ENCODE measurements at regions not wholly inside any gene's neighbourhood (a gene's known extent, or its start where the extent isn't known, plus 50 kb on each side); places are given as distances from the start of the nearest gene placed in this dataset.

GRCh38 chr11:127103586-127104388 is 103.2 kb upstream of the KIRREL3 start:
- H3K9ac ChIP-seq (ENCODE audit: low read depth, low read length): no peak overlapping the region
- H3K9me3 ChIP-seq (ENCODE audit: control insufficient read depth, insufficient read depth, low read length): no peaks in the 10 kb centered on the region
- H3K36me3 ChIP-seq (ENCODE audit: insufficient read depth, low read length): no peaks in the 10 kb centered on the region
- peaks cover 7% of the 10 kb centered on the region; the same call in 1 of the 2 replicates for H3K4me1 ChIP-seq (ENCODE audit: insufficient read depth, low read length)

DNA sequence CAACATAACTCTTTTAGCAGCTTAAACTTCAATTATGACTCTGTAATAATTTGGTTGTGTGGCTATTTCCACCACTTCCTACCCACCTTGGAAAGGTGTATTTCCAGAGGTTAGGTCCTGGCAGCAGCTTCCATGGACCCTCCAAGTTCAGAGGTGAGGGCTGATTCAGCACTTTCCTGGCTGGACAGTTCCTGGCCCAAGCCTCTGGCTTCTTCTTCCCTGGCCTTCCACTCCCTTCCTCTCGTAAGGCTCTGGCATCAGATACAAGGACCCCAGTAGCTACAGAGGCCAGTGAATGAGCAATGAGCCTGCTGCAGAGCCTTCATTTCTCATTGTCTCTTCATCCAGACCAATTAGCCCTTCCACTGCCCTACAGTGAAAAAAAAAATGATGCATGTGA is 98.1 kb upstream of the KIRREL3 start:
- no peaks in the 10 kb centered on the region for H3K36me3 ChIP-seq (ENCODE audit: insufficient read depth, low read length)

DNA sequence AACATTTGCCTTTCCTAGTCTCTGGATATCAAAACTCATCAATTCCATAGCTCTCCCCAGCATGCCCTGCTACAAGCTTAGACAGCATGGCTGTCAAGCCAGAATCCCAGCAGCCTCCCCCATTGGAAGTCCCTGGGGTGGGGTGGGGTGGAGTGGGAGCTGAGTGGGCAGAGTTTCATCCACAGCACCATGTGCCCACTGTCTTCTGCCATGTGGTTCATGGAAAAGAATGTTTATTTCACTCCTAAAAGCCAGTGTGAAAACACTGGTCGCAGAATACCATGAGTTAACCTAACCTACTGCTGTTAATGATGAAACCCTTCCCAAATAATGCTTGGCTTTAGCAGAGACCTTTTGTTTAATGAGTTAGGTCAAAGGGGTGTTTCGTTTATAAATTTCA is 80.2 kb upstream of the KIRREL3 start:
- Histone ChIP-seq H3K9ac (ENCODE audit: low read depth, low read length) (no peak overlapping the region), H3K9me3 (ENCODE audit: control insufficient read depth, insufficient read depth, low read length) (no peaks in the 10 kb centered on the region), H3K36me3 (ENCODE audit: insufficient read depth, low read length) (no peaks in the 10 kb centered on the region), H3K4me1 (ENCODE audit: insufficient read depth, low read length) (no peaks in the 10 kb centered on the region)

More for the DNA sequence above, 98.1 kb upstream of the KIRREL3 start:
- H3K9ac ChIP-seq (ENCODE audit: low read depth, low read length): no peak overlapping the region
- no peaks in the 10 kb centered on the region for H3K4me1 ChIP-seq (ENCODE audit: insufficient read depth, low read length)
- H3K9me3 ChIP-seq (ENCODE audit: control insufficient read depth, insufficient read depth, low read length): no peaks in the 10 kb centered on the region

DNA sequence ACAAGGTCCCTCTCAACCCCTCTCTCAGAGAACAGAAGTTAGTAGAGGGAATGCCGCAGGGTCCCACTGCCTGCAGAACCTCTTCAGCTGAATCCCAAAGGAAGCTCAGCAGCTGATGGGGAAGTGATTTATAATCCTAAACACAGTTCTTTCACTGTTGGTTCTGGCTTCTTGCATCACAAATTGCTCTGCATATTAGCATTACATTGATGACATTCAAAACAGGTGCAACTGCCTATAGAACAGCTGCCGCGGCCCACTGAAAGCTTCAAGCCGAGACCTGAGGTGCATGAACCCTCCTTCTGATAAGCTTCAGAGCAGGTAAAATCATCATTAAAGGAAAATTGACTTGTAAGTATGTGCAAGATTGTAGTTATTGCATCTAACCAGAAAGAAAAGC is 75.2 kb upstream of the KIRREL3 start:
- Histone ChIP-seq H3K4me1 (ENCODE audit: insufficient read depth, low read length) (no peaks in the 10 kb centered on the region), H3K36me3 (ENCODE audit: insufficient read depth, low read length) (no peaks in the 10 kb centered on the region), H3K9ac (ENCODE audit: low read depth, low read length) (no peak overlapping the region), H3K9me3 (ENCODE audit: control insufficient read depth, insufficient read depth, low read length) (no peaks in the 10 kb centered on the region)

- H3K9me3 ChIP-seq (ENCODE audit: control insufficient read depth, insufficient read depth, low read length): no peaks in the 10 kb centered on the region
- H3K4me1 ChIP-seq (ENCODE audit: insufficient read depth, low read length): no peaks in the 10 kb centered on the region
- no peaks in the 10 kb centered on the region for H3K36me3 ChIP-seq (ENCODE audit: insufficient read depth, low read length)
- no peak overlapping the region for H3K9ac ChIP-seq (ENCODE audit: low read depth, low read length)
Observed at GRCh38 chr11:127074151-127074761, 73.7 kb upstream of the KIRREL3 start.

GRCh38 chr11:127073621-127074020 is 73.1 kb upstream of the KIRREL3 start:
- no peaks in the 10 kb centered on the region for H3K36me3 ChIP-seq (ENCODE audit: insufficient read depth, low read length)
- H3K9ac ChIP-seq (ENCODE audit: low read depth, low read length): no peak overlapping the region
- no peaks in the 10 kb centered on the region for H3K9me3 ChIP-seq (ENCODE audit: control insufficient read depth, insufficient read depth, low read length)
- H3K4me1 ChIP-seq (ENCODE audit: insufficient read depth, low read length): no peaks in the 10 kb centered on the region

- Histone ChIP-seq H3K9me3 (ENCODE audit: control insufficient read depth, insufficient read depth, low read length) (no peaks in the 10 kb centered on the region), H3K9ac (ENCODE audit: low read depth, low read length) (no peak overlapping the region), H3K36me3 (ENCODE audit: insufficient read depth, low read length) (no peaks in the 10 kb centered on the region), H3K4me1 (ENCODE audit: insufficient read depth, low read length) (no peaks in the 10 kb centered on the region)
Observed at GRCh38 chr11:127071606-127072005, 71.0 kb upstream of the KIRREL3 start.

- Histone ChIP-seq H3K36me3 (ENCODE audit: insufficient read depth, low read length) (no peaks in the 10 kb centered on the region), H3K4me1 (ENCODE audit: insufficient read depth, low read length) (no peaks in the 10 kb centered on the region), H3K9me3 (ENCODE audit: control insufficient read depth, insufficient read depth, low read length) (no peaks in the 10 kb centered on the region), H3K9ac (ENCODE audit: low read depth, low read length) (no peak overlapping the region)
Observed at GRCh38 chr11:127070808-127071207, 70.2 kb upstream of the KIRREL3 start.

GRCh38 chr11:127066401-127067090 is 66.0 kb upstream of the KIRREL3 start:
- H3K4me1 ChIP-seq (ENCODE audit: insufficient read depth, low read length): no peaks in the 10 kb centered on the region
- no peaks in the 10 kb centered on the region for H3K36me3 ChIP-seq (ENCODE audit: insufficient read depth, low read length)
- no peaks in the 10 kb centered on the region for H3K9me3 ChIP-seq (ENCODE audit: control insufficient read depth, insufficient read depth, low read length)
- H3K9ac ChIP-seq (ENCODE audit: low read depth, low read length): no peak overlapping the region

- Histone ChIP-seq H3K9me3 (ENCODE audit: control insufficient read depth, insufficient read depth, low read length) (no peaks in the 10 kb centered on the region), H3K36me3 (ENCODE audit: insufficient read depth, low read length) (no peaks in the 10 kb centered on the region), H3K9ac (ENCODE audit: low read depth, low read length) (no peak overlapping the region), H3K4me1 (ENCODE audit: insufficient read depth, low read length) (no peaks in the 10 kb centered on the region)
Observed at GRCh38 chr11:127063241-127063640, 62.7 kb upstream of the KIRREL3 start.

- Histone ChIP-seq H3K4me1 (ENCODE audit: insufficient read depth, low read length) (no peaks in the 10 kb centered on the region), H3K9ac (ENCODE audit: low read depth, low read length) (no peak overlapping the region), H3K9me3 (ENCODE audit: control insufficient read depth, insufficient read depth, low read length) (no peaks in the 10 kb centered on the region), H3K36me3 (ENCODE audit: insufficient read depth, low read length) (no peaks in the 10 kb centered on the region)
Observed at GRCh38 chr11:127061947-127062346, 61.4 kb upstream of the KIRREL3 start.

DNA sequence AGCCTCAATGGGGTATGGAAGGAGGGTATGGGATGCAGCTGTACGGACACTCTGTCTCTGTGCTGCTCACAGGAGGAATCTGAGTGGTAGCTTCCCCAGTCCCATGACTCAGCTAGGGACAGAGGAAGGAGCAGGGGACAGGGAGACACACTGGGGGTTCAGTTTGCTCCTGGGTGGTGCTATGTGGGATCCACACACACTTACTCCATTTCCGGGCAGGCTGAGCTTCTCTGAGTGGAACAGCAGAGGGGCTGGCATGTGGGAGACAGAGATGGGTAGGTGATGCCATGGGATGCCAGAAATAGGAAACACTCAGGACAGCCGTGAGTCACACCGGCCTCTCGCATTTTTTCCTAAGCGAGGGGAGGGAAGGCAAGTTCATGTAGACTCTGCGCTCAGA is 59.2 kb upstream of the KIRREL3 start:
- H3K36me3 ChIP-seq (ENCODE audit: insufficient read depth, low read length): no peaks in the 10 kb centered on the region
- H3K9ac ChIP-seq (ENCODE audit: low read depth, low read length): no peak overlapping the region
- H3K4me1 ChIP-seq (ENCODE audit: insufficient read depth, low read length): no peaks in the 10 kb centered on the region
- no peaks in the 10 kb centered on the region for H3K9me3 ChIP-seq (ENCODE audit: control insufficient read depth, insufficient read depth, low read length)

- H3K9me3 ChIP-seq (ENCODE audit: control insufficient read depth, insufficient read depth, low read length): no peaks in the 10 kb centered on the region
- no peaks in the 10 kb centered on the region for H3K36me3 ChIP-seq (ENCODE audit: insufficient read depth, low read length)
- no peaks in the 10 kb centered on the region for H3K4me1 ChIP-seq (ENCODE audit: insufficient read depth, low read length)
- H3K9ac ChIP-seq (ENCODE audit: low read depth, low read length): no peak overlapping the region
Observed at GRCh38 chr11:127059286-127059685, 58.7 kb upstream of the KIRREL3 start.

GRCh38 chr11:127058524-127058923 is 58.0 kb upstream of the KIRREL3 start:
- H3K4me1 ChIP-seq (ENCODE audit: insufficient read depth, low read length): no peaks in the 10 kb centered on the region
- no peaks in the 10 kb centered on the region for H3K9me3 ChIP-seq (ENCODE audit: control insufficient read depth, insufficient read depth, low read length)
- H3K36me3 ChIP-seq (ENCODE audit: insufficient read depth, low read length): no peaks in the 10 kb centered on the region
- no peak overlapping the region for H3K9ac ChIP-seq (ENCODE audit: low read depth, low read length)

- Histone ChIP-seq H3K9me3 (ENCODE audit: control insufficient read depth, insufficient read depth, low read length) (no peaks in the 10 kb centered on the region), H3K4me1 (ENCODE audit: insufficient read depth, low read length) (peaks cover 5% of the 10 kb centered on the region), H3K36me3 (ENCODE audit: insufficient read depth, low read length) (no peaks in the 10 kb centered on the region), H3K9ac (ENCODE audit: low read depth, low read length) (no peak overlapping the region)
Observed at GRCh38 chr11:127057126-127057525, 56.6 kb upstream of the KIRREL3 start.

Measured in ES-I3 (cell line).